ENCODE measurements at regions not wholly inside any gene's neighbourhood (a gene's known extent, or its start where the extent isn't known, plus 50 kb on each side); places are given as distances from the start of the nearest gene placed in this dataset.
"Not testable (repeated sequence)": the region's sequence is repeated elsewhere in the genome, so short reads cannot be mapped to it uniquely, and the experiment has no call there.

GRCh38 chr9:86997156-86997555, 49.9 kb upstream of the GAS1 start:
- no peak for DNase-seq

GRCh38 chr9:86997951-86998350, 50.6 kb upstream of the GAS1 start:
- no peak for DNase-seq

- no peak for DNase-seq
Observed at GRCh38 chr9:87002517-87002916, 55.2 kb upstream of the GAS1 start.

- DNase-seq = no peak
Observed at GRCh38 chr9:87004016-87004415, 56.7 kb upstream of the GAS1 start.

GRCh38 chr9:87006956-87007355, 59.6 kb upstream of the GAS1 start:
- no peak for DNase-seq

GRCh38 chr9:87007711-87008366, 60.5 kb upstream of the GAS1 start:
- DNase-seq = no peak

- no peak for DNase-seq
Observed at GRCh38 chr9:87008667-87009066, 61.4 kb upstream of the GAS1 start.

GRCh38 chr9:87010626-87011025, 63.3 kb upstream of the GAS1 start:
- no peak for DNase-seq

GRCh38 chr9:87011551-87011950, 64.2 kb upstream of the GAS1 start:
- DNase-seq = no peak

- no peak for DNase-seq
Observed at GRCh38 chr9:87013490-87013889, 66.2 kb upstream of the GAS1 start.

- no peak for DNase-seq
Observed at GRCh38 chr9:87014436-87014835, 67.1 kb upstream of the GAS1 start.

GRCh38 chr9:87016681-87017080, 69.4 kb upstream of the GAS1 start:
- no peak for DNase-seq

GRCh38 chr9:87020169-87020950, 73.1 kb upstream of the GAS1 start:
- no peak for DNase-seq

- DNase-seq = no peak
Observed at GRCh38 chr9:87022178-87022577, 74.9 kb upstream of the GAS1 start.

GRCh38 chr9:87026204-87026603, 78.9 kb upstream of the GAS1 start:
- no peak for DNase-seq

GRCh38 chr9:87028836-87029235, 81.5 kb upstream of the GAS1 start:
- not testable (repeated sequence) for DNase-seq

GRCh38 chr9:87029905-87030304, 82.6 kb upstream of the GAS1 start:
- no peak for DNase-seq

GRCh38 chr9:87034841-87035240, 87.5 kb upstream of the GAS1 start:
- no peak for DNase-seq

- DNase-seq = no peak
Observed at GRCh38 chr9:87035879-87036278, 88.6 kb upstream of the GAS1 start.

GRCh38 chr9:87036506-87036905, 89.2 kb upstream of the GAS1 start:
- DNase-seq = no peak

GRCh38 chr9:87039809-87040392, 92.6 kb upstream of the GAS1 start:
- DNase-seq = no peak

- DNase-seq = no peak
Observed at GRCh38 chr9:87040410-87041009, 93.2 kb upstream of the GAS1 start.

GRCh38 chr9:87041553-87042235, 94.4 kb upstream of the GAS1 start:
- not testable (repeated sequence) for DNase-seq
